HepG2 (cell line): ENCODE measurements at regions not wholly inside any gene's neighbourhood (a gene's known extent, or its start where the extent isn't known, plus 50 kb on each side); places are given as distances from the start of the nearest gene placed in this dataset.

Experiments used
- ATF7 ChIP-seq, 2 experiments: fragments of 450-650 bp in 1 of 2; sonication (generic) in 1 of 2; formaldehyde crosslinking in 1 of 2; IDR thresholded peaks; 2 replicates each; pipeline versions ENCODE4 v1.4.0 to v1.6.1; 2016 to 2020; ENCODE audit warnings: antibody characterized with exemption in 1 of 2, mild to moderate bottlenecking in 1 of 2, missing genetic modification reagents in 1 of 2
- BHLHE40 ChIP-seq: IDR thresholded peaks from 2 replicates; pipeline ENCODE4 v1.6.1; 2011; ENCODE audit warnings: low read length, improper control_type of control experiment
- E2F5 ChIP-seq: sonication (generic); formaldehyde crosslinking; conservative IDR thresholded peaks from 2 replicates; pipeline ENCODE4 v1.4.0; 2020; ENCODE audit warnings: missing genetic modification reagents
- ESRRA ChIP-seq: sonication (generic); formaldehyde crosslinking; IDR thresholded peaks from 2 replicates; pipeline ENCODE4 v1.5.1; 2020; ENCODE audit warnings: mild to moderate bottlenecking, low read depth, missing genetic modification reagents
- PHF8 ChIP-seq: sonication (generic); formaldehyde crosslinking; IDR thresholded peaks from 2 replicates; pipeline ENCODE4 v1.5.0; 2020; ENCODE audit warnings: missing genetic modification reagents
- REST ChIP-seq, 2 experiments: IDR thresholded peaks; 2 replicates each; pipeline ENCODE4 v1.6.1; 2011 to 2012; ENCODE audit warnings: low read length in 2 of 2, borderline replicate concordance in 1 of 2, low read depth in 1 of 2, mild to moderate bottlenecking in 1 of 2, moderate library complexity in 1 of 2
- ZBTB8A ChIP-seq: sonication (generic); formaldehyde crosslinking; IDR thresholded peaks from 2 replicates; pipeline ENCODE4 v1.4.0; 2020; ENCODE audit warnings: mild to moderate bottlenecking, low read depth, missing genetic modification reagents, borderline replicate concordance
- TF ChIP-seq, protein P1 (sequence below): sonication (generic); formaldehyde crosslinking; IDR thresholded peaks from 2 replicates; pipeline ENCODE4 v1.5.0; 2020; ENCODE audit warnings: mild to moderate bottlenecking, missing genetic modification reagents, moderate library complexity
- TF ChIP-seq, protein P2 (sequence below): sonication (generic); formaldehyde crosslinking; IDR thresholded peaks from 2 replicates; pipeline ENCODE4 v1.5.0; 2020; ENCODE audit warnings: mild to moderate bottlenecking, missing genetic modification reagents, borderline replicate concordance

- TF ChIP-seq ATF7 (IDR thresholded peaks at IDR 0.05) (peak; percentile 94), ATF7 (CRISPR knock-in tag; IDR thresholded peaks at IDR 0.05) (no peak), E2F5 (no peak), ESRRA (CRISPR knock-in tag) (no peak), BHLHE40 (no peak), REST (IDR thresholded peaks at IDR 0.05; ENCODE audit: borderline replicate concordance in 1 of 2, low read depth in 1 of 2, low read length in 2 of 2) (no peak), ZBTB8A (CRISPR knock-in tag) (no peak), PHF8 (CRISPR knock-in tag) (no peak)
- TF ChIP-seq, protein P1, sequence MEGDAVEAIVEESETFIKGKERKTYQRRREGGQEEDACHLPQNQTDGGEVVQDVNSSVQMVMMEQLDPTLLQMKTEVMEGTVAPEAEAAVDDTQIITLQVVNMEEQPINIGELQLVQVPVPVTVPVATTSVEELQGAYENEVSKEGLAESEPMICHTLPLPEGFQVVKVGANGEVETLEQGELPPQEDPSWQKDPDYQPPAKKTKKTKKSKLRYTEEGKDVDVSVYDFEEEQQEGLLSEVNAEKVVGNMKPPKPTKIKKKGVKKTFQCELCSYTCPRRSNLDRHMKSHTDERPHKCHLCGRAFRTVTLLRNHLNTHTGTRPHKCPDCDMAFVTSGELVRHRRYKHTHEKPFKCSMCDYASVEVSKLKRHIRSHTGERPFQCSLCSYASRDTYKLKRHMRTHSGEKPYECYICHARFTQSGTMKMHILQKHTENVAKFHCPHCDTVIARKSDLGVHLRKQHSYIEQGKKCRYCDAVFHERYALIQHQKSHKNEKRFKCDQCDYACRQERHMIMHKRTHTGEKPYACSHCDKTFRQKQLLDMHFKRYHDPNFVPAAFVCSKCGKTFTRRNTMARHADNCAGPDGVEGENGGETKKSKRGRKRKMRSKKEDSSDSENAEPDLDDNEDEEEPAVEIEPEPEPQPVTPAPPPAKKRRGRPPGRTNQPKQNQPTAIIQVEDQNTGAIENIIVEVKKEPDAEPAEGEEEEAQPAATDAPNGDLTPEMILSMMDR: no peak
- TF ChIP-seq, protein P2, sequence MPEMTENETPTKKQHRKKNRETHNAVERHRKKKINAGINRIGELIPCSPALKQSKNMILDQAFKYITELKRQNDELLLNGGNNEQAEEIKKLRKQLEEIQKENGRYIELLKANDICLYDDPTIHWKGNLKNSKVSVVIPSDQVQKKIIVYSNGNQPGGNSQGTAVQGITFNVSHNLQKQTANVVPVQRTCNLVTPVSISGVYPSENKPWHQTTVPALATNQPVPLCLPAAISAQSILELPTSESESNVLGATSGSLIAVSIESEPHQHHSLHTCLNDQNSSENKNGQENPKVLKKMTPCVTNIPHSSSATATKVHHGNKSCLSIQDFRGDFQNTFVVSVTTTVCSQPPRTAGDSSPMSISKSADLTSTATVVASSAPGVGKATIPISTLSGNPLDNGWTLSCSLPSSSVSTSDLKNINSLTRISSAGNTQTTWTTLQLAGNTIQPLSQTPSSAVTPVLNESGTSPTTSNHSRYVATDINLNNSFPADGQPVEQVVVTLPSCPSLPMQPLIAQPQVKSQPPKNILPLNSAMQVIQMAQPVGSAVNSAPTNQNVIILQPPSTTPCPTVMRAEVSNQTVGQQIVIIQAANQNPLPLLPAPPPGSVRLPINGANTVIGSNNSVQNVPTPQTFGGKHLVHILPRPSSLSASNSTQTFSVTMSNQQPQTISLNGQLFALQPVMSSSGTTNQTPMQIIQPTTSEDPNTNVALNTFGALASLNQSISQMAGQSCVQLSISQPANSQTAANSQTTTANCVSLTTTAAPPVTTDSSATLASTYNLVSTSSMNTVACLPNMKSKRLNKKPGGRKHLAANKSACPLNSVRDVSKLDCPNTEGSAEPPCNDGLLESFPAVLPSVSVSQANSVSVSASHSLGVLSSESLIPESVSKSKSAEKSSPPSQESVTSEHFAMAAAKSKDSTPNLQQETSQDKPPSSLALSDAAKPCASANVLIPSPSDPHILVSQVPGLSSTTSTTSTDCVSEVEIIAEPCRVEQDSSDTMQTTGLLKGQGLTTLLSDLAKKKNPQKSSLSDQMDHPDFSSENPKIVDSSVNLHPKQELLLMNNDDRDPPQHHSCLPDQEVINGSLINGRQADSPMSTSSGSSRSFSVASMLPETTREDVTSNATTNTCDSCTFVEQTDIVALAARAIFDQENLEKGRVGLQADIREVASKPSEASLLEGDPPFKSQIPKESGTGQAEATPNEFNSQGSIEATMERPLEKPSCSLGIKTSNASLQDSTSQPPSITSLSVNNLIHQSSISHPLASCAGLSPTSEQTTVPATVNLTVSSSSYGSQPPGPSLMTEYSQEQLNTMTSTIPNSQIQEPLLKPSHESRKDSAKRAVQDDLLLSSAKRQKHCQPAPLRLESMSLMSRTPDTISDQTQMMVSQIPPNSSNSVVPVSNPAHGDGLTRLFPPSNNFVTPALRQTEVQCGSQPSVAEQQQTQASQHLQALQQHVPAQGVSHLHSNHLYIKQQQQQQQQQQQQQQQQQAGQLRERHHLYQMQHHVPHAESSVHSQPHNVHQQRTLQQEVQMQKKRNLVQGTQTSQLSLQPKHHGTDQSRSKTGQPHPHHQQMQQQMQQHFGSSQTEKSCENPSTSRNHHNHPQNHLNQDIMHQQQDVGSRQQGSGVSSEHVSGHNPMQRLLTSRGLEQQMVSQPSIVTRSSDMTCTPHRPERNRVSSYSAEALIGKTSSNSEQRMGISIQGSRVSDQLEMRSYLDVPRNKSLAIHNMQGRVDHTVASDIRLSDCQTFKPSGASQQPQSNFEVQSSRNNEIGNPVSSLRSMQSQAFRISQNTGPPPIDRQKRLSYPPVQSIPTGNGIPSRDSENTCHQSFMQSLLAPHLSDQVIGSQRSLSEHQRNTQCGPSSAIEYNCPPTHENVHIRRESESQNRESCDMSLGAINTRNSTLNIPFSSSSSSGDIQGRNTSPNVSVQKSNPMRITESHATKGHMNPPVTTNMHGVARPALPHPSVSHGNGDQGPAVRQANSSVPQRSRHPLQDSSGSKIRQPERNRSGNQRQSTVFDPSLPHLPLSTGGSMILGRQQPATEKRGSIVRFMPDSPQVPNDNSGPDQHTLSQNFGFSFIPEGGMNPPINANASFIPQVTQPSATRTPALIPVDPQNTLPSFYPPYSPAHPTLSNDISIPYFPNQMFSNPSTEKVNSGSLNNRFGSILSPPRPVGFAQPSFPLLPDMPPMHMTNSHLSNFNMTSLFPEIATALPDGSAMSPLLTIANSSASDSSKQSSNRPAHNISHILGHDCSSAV (CRISPR knock-in tag): no peak
Measured at GRCh38 chr6:159555082-159555875, 137.8 kb downstream of the SOD2 start.
